B cell (primary cell): ENCODE measurements at regions not wholly inside any gene's neighbourhood (a gene's known extent, or its start where the extent isn't known, plus 50 kb on each side); places are given as distances from the start of the nearest gene placed in this dataset.

Source experiments
- CTCF ChIP-seq: fragments of 200-600 bp; IDR thresholded peaks from one replicate; pipeline ENCODE4 v1.8.0; 2022; ENCODE audit warnings: antibody characterized with exemption, mild to moderate bottlenecking
- EZH2 ChIP-seq: IDR thresholded peaks from 2 replicates; pipeline ENCODE4 v1.6.1; 2012; ENCODE audit warnings: borderline replicate concordance, low read depth, mild to moderate bottlenecking, moderate library complexity, low read length; ENCODE audit not compliant: insufficient read depth, poor library complexity, severe bottlenecking

GRCh38 chr3:31167666-31168065 is 273.2 kb upstream of the GADL1 start:
- TF ChIP-seq CTCF (no peak), EZH2 (no peak)
